ENCODE measurements at regions not wholly inside any gene's neighbourhood (a gene's known extent, or its start where the extent isn't known, plus 50 kb on each side); places are given as distances from the start of the nearest gene placed in this dataset.

DNA sequence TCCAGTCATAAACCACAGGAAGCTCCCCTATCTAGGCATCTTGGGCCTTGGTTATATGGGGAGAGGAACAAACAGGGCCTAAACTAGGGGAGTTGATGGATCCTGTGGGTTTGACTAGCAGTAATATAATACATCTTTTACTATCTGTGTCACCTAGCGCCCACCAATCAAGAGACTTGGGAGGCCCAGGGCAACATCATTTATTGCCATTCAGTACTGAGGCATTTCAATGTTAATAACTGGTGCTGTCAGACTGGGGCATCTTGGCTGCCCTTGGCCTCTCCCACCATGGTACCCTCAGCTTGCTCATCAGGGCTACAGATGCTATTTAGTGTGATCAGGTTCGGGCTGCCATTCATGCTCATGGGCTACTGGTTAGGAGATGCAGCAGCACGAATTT lies 320.7 kb downstream of the MYCN start:
- TF ChIP-seq, protein P1, sequence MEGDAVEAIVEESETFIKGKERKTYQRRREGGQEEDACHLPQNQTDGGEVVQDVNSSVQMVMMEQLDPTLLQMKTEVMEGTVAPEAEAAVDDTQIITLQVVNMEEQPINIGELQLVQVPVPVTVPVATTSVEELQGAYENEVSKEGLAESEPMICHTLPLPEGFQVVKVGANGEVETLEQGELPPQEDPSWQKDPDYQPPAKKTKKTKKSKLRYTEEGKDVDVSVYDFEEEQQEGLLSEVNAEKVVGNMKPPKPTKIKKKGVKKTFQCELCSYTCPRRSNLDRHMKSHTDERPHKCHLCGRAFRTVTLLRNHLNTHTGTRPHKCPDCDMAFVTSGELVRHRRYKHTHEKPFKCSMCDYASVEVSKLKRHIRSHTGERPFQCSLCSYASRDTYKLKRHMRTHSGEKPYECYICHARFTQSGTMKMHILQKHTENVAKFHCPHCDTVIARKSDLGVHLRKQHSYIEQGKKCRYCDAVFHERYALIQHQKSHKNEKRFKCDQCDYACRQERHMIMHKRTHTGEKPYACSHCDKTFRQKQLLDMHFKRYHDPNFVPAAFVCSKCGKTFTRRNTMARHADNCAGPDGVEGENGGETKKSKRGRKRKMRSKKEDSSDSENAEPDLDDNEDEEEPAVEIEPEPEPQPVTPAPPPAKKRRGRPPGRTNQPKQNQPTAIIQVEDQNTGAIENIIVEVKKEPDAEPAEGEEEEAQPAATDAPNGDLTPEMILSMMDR (IDR thresholded peaks at IDR 0.05) = no peak
- Mint-ChIP-seq H3K9me3 (ENCODE audit: unreplicated experiment) (peaks cover 9% of the 10 kb centered on the region), H3K27ac (ENCODE audit: unreplicated experiment) (no peak overlapping the region), H3K27me3 (ENCODE audit: unreplicated experiment) (no peaks in the 10 kb centered on the region), H3K4me1 (ENCODE audit: unreplicated experiment) (no peaks in the 10 kb centered on the region), H3K4me3 (ENCODE audit: unreplicated experiment) (no peak overlapping the region), H3K36me3 (ENCODE audit: unreplicated experiment) (no peaks in the 10 kb centered on the region)
- no peak for DNase-seq (ENCODE audit: extremely low spot score, unreplicated experiment)

DNA sequence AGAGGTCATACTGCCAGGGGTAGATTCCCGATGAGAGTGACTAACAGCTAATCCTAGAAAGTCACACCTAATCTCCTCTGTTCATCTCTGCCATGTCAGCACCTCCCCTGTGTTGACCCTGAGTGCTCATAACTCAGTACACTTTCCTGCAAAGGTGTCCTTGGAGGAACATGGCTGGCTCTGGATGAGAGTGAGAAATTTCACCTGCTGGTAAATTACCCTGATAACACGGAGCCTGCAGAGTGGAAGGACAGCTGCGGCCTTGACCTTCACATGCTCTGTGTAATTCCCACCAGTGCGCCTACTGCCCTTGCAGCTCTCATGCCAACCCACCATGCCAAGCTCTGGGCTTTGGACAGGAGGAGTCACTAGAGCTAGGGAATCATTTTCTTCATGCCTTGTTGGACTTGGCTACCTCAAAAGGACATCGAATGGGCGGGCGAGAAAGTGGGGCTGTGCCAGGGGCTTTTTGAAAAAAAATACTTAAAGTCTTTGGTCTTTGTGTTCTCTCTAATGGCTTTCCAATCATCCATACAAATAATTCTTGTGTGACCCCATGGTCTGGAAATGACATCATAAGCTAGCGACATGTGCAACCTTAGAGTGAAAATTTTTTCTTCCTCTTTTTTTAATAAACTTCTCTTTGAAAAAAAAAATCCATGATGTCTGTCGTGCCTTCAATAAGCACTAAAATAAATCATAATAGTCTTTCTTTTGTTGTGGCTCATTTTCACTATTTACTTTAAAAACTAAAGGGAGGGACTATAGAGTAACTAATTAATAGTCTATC lies 319.9 kb downstream of the MYCN start:
- no peak overlapping the region for H3K4me3 Mint-ChIP-seq (ENCODE audit: unreplicated experiment)
- H3K27ac Mint-ChIP-seq (ENCODE audit: unreplicated experiment) = no peak overlapping the region
- no peaks in the 10 kb centered on the region for H3K27me3 Mint-ChIP-seq (ENCODE audit: unreplicated experiment)
- DNase-seq (ENCODE audit: extremely low spot score, unreplicated experiment) = no peak
- TF ChIP-seq, protein P1 (IDR thresholded peaks at IDR 0.05) = no peak
- H3K9me3 Mint-ChIP-seq (ENCODE audit: unreplicated experiment) = peaks cover 7% of the 10 kb centered on the region
- H3K36me3 Mint-ChIP-seq (ENCODE audit: unreplicated experiment) = no peaks in the 10 kb centered on the region
- H3K4me1 Mint-ChIP-seq (ENCODE audit: unreplicated experiment) = no peaks in the 10 kb centered on the region

DNA sequence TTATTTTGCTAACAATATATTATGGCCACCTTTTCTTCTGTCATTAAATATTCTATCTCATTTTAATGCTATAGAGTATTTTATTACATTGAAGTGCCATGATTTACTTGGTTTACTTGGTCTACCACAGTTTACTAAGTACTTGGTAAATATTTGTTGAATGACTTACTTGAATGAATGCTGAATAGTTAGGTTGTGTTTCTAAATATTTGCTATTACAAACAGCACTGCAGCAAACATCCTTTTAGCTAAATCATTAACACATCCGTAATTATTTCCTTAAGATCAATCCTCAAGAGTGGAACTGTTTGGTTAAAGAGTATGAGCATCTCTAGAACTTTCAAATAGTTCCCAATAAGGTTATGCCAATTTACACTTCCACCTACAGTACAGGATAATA lies 318.7 kb downstream of the MYCN start:
- Mint-ChIP-seq H3K4me3 (ENCODE audit: unreplicated experiment) (no peak overlapping the region), H3K9me3 (ENCODE audit: unreplicated experiment) (peaks cover 5% of the 10 kb centered on the region), H3K36me3 (ENCODE audit: unreplicated experiment) (no peaks in the 10 kb centered on the region), H3K4me1 (ENCODE audit: unreplicated experiment) (no peaks in the 10 kb centered on the region), H3K27ac (ENCODE audit: unreplicated experiment) (no peak overlapping the region), H3K27me3 (ENCODE audit: unreplicated experiment) (no peaks in the 10 kb centered on the region)
- no peak for DNase-seq (ENCODE audit: extremely low spot score, unreplicated experiment)
- TF ChIP-seq, protein P1 (IDR thresholded peaks at IDR 0.05) = no peak

DNA sequence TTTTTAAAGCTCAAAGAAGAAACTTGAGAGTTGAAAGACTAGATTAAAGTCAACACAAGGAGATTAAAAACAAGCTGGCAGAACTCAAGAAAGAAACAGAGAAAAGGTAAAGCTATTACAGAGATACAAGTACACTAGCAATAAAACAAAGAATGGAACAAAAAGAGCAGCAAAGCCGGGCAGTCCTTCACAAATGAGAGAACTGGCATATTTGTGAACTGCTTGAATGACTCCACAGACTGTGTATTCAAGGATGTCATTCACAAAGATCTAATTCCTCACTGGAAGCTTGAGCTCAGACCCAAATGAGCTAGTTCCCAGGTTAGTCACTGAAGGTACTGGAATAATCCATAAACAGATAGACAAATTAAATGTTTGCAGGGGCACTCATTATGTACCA lies 318.0 kb downstream of the MYCN start:
- peaks cover 5% of the 10 kb centered on the region for H3K9me3 Mint-ChIP-seq (ENCODE audit: unreplicated experiment)
- TF ChIP-seq, protein P1 (IDR thresholded peaks at IDR 0.05) = no peak
- no peak overlapping the region for H3K27ac Mint-ChIP-seq (ENCODE audit: unreplicated experiment)
- no peaks in the 10 kb centered on the region for H3K4me1 Mint-ChIP-seq (ENCODE audit: unreplicated experiment)
- no peak for DNase-seq (ENCODE audit: extremely low spot score, unreplicated experiment)
- no peaks in the 10 kb centered on the region for H3K36me3 Mint-ChIP-seq (ENCODE audit: unreplicated experiment)
- H3K27me3 Mint-ChIP-seq (ENCODE audit: unreplicated experiment) = no peaks in the 10 kb centered on the region
- no peak overlapping the region for H3K4me3 Mint-ChIP-seq (ENCODE audit: unreplicated experiment)

DNA sequence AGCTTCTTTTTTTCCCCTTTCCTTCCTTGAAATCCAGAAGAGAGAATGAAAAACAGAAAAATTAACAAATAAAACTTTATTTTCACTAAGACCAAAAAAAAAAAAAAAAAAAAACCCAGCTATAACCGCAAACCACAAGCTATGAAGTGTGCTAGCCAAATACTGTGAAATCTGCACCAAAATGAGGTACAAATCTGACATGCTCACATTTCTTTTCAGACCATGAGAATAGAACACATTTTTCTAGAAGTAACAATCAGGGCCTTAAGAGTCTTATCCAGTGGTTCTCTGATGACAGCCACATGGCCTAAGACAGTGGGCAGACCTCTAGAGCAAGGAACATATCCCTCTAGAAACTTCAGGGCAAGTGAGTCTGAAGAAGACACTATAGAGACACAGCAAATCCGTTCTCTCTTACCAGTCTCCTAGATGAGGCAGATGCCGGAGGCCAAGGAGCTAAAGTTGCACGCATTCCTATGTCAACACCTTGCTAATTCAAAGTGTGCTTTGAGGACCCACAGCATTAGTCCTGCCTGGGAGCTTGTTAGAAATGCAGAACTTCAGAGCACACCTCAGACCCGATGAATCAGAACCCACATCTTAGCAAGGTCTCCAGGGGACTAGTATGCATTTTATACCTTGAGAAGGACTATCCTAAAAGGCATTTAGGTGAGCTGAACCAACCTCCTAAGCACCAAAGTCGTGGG lies 317.1 kb downstream of the MYCN start:
- H3K27me3 Mint-ChIP-seq (ENCODE audit: unreplicated experiment) = no peaks in the 10 kb centered on the region

More for the DNA sequence above, 317.1 kb downstream of the MYCN start:
- Mint-ChIP-seq H3K4me1 (ENCODE audit: unreplicated experiment) (no peaks in the 10 kb centered on the region), H3K36me3 (ENCODE audit: unreplicated experiment) (no peaks in the 10 kb centered on the region), H3K9me3 (ENCODE audit: unreplicated experiment) (peaks cover 5% of the 10 kb centered on the region), H3K4me3 (ENCODE audit: unreplicated experiment) (no peak overlapping the region), H3K27ac (ENCODE audit: unreplicated experiment) (no peak overlapping the region)
- TF ChIP-seq, protein P1 (IDR thresholded peaks at IDR 0.05) = no peak
- DNase-seq (ENCODE audit: extremely low spot score, unreplicated experiment) = no peak

All from osteocyte (in vitro differentiated cells).